ENCODE measurements at regions not wholly inside any gene's neighbourhood (a gene's known extent, or its start where the extent isn't known, plus 50 kb on each side); places are given as distances from the start of the nearest gene placed in this dataset.

DNA sequence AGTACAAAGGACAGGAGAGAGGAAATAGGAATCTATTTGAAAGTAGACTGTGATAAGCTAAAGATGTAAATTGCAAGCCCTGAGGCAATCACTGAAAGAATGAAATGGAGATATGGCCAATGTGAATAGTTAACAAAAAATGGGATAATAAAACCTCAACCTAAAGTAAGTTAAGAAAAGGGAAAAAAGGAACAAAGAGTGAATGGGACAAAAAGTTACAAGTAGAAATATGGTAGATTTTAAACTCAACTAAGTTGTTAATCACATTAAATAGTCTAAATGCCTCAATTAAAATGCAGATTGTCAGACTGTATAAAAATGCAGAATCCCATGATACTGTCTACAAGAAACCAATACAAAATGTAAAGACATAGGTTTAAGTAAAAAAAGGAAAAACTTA, 165.2 kb upstream of the RBMS1 start:
- Mint-ChIP-seq H3K9me3 (no peaks in the 10 kb centered on the region), H3K4me3 (no peak overlapping the region), H3K27me3 (peaks cover 10% of the 10 kb centered on the region), H3K27ac (no peak overlapping the region), H3K4me1 (no peaks in the 10 kb centered on the region), H3K36me3 (no peaks in the 10 kb centered on the region)
- ATAC-seq (ENCODE audit: low read depth), result no peak
- DNase-seq (ENCODE audit: low spot score in 2 of 2), result no peak

DNA sequence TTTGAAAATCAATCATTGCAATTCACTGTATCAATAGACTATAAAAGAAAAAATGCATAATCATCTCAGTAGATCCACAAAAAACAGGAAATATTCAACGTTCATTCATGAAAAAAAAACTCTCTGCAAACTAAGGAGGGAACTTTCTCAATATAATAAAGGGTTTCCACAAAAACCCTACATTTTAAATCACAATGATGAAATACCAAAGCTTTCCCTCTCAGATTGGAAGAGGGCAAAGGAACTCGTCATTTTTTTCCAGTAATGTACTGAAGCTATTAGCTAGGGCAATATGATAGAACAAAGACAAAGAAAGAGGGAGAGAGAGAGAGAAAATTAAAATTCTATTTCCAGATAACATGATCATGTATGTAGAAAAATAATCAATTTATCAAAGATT, 167.1 kb upstream of the RBMS1 start:
- no peaks in the 10 kb centered on the region for H3K36me3 Mint-ChIP-seq
- no peak overlapping the region for H3K27ac Mint-ChIP-seq
- H3K9me3 Mint-ChIP-seq, result no peaks in the 10 kb centered on the region
- H3K4me1 Mint-ChIP-seq, result no peaks in the 10 kb centered on the region
- H3K4me3 Mint-ChIP-seq, result no peak overlapping the region
- no peak for ATAC-seq (ENCODE audit: low read depth)
- no peak for DNase-seq (ENCODE audit: low spot score in 2 of 2)
- peaks cover 11% of the 10 kb centered on the region for H3K27me3 Mint-ChIP-seq

DNA sequence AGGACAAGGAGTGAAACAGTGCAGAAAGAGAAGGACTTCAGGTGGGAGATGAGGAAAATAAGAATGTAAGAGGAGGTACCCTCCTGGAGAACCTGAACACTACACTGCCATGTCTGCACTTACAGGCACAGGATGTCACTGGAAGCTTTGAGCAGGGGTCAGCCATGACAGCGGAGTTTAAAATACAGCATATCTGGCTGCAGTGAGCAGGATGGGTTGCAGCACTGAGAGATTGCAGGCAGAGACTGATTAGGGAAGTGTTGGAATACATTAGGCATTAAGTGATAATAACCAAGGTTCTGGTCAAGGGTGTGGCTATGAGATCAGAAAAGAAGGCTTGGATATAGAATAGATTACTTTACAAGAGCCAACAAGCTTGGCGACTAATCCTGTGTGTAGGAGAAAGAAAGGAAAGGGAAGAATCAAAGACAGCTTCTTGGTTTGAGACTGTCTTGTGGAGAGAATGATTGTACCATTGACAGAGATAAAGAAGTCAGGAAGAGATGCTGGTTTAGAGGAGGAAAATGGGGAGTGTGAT, 171.1 kb upstream of the RBMS1 start:
- no peak for ATAC-seq (ENCODE audit: low read depth)
- peaks cover 2% of the 10 kb centered on the region for H3K4me1 Mint-ChIP-seq
- H3K27me3 Mint-ChIP-seq, result peaks cover 2% of the 10 kb centered on the region

DNA sequence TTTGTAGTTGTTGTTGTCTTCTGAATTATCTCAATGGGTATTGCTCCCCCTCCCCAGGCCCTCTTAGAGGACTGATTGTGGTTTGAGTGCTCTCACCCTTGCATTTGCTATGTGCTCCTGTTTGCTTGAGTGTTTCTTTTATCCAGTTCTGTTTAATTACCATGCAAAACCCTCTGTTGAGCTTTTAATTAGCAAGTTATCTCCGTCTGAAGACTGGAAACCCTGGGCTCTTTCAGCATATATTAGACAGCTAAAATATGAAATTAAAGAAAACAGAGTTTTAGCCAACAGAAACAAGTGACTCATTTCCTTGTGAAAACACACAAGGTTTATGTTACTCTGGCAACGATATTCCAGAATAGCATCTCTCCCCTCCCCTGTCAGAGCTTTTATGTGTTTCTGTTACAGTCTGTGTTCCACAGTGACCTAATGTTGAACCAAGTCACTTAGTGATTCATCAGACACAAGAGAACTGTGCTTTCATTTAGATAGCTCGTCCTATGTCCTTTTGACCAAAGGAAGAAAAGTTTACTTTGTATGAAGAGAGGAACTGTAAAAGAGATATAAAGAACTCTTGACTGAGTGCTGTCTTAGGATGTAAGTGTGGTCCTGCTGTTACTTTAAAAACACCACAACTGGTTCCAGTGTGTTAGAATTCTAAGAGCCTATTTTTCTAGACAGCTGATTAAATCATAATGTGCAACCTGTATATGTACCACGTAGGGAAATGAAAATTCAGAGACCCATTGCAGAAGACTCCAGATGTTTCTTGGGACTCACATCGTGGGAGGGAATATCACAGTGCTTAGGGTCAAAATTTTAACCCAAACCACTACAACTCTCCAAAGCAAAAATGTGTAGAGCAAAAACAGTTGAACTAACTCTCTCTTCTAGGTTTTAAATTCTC, 172.8 kb upstream of the RBMS1 start:
- peaks cover 2% of the 10 kb centered on the region for H3K27me3 Mint-ChIP-seq
- H3K36me3 Mint-ChIP-seq, result no peaks in the 10 kb centered on the region
- no peak overlapping the region for H3K27ac Mint-ChIP-seq
- ATAC-seq (ENCODE audit: low read depth), result no peak
- H3K9me3 Mint-ChIP-seq, result no peaks in the 10 kb centered on the region
- H3K4me3 Mint-ChIP-seq, result no peak overlapping the region
- DNase-seq (ENCODE audit: low spot score in 2 of 2), result no peak
- peaks cover 2% of the 10 kb centered on the region for H3K4me1 Mint-ChIP-seq

More for the DNA sequence above, 171.1 kb upstream of the RBMS1 start:
- Mint-ChIP-seq H3K27ac (no peak overlapping the region), H3K4me3 (no peak overlapping the region), H3K36me3 (no peaks in the 10 kb centered on the region), H3K9me3 (no peaks in the 10 kb centered on the region)
- no peak for DNase-seq (ENCODE audit: low spot score in 2 of 2)

GRCh38 chr2:160667811-160668210, 174.2 kb upstream of the RBMS1 start:
- Mint-ChIP-seq H3K9me3 (no peaks in the 10 kb centered on the region), H3K4me3 (no peak overlapping the region), H3K36me3 (no peaks in the 10 kb centered on the region), H3K27me3 (peaks cover 4% of the 10 kb centered on the region), H3K4me1 (peaks cover 2% of the 10 kb centered on the region), H3K27ac (no peak overlapping the region)
- ATAC-seq (ENCODE audit: low read depth) (no peak), DNase-seq (ENCODE audit: low spot score in 2 of 2) (no peak)

DNA sequence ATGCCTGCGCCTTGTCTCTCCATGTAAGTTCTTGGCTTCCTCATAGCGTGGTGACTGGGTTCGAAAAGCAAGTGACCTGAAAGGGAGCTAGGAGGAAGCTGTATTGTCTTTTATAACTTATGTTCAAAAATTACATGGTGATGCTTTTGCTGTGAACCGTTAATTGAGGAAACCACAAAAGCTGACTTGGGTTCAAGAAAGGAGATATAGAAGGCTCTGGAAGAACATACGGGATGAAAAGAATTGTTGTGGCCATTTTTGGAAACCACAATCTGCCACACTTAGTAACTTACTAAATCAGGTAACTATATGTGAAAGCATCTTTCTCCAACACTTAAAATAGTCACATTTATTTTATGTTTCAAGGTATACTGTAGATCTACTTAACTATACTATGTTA, 177.0 kb upstream of the RBMS1 start:
- no peak for ATAC-seq (ENCODE audit: low read depth)
- no peak overlapping the region for H3K4me3 Mint-ChIP-seq
- H3K36me3 Mint-ChIP-seq, result no peaks in the 10 kb centered on the region
- peaks cover 4% of the 10 kb centered on the region for H3K27me3 Mint-ChIP-seq
- H3K9me3 Mint-ChIP-seq, result no peaks in the 10 kb centered on the region
- H3K4me1 Mint-ChIP-seq, result peaks cover 2% of the 10 kb centered on the region
- H3K27ac Mint-ChIP-seq, result no peak overlapping the region
- no peak for DNase-seq (ENCODE audit: low spot score in 2 of 2)

GRCh38 chr2:160672211-160672610, 178.6 kb upstream of the RBMS1 start:
- Mint-ChIP-seq H3K27ac (no peak overlapping the region), H3K36me3 (no peaks in the 10 kb centered on the region), H3K27me3 (peaks cover 4% of the 10 kb centered on the region), H3K4me3 (no peak overlapping the region), H3K4me1 (no peaks in the 10 kb centered on the region), H3K9me3 (no peaks in the 10 kb centered on the region)
- DNase-seq (ENCODE audit: low spot score in 2 of 2) (no peak), ATAC-seq (ENCODE audit: low read depth) (no peak)

- H3K4me3 Mint-ChIP-seq, result no peak overlapping the region
- DNase-seq (ENCODE audit: low spot score in 2 of 2) (no peak), ATAC-seq (ENCODE audit: low read depth) (no peak)
- no peaks in the 10 kb centered on the region for H3K4me1 Mint-ChIP-seq
- H3K27me3 Mint-ChIP-seq, result peaks cover 4% of the 10 kb centered on the region
- H3K27ac Mint-ChIP-seq, result no peak overlapping the region
- no peaks in the 10 kb centered on the region for H3K36me3 Mint-ChIP-seq
- H3K9me3 Mint-ChIP-seq, result no peaks in the 10 kb centered on the region
Measured at GRCh38 chr2:160674146-160674750, 180.6 kb upstream of the RBMS1 start.

DNA sequence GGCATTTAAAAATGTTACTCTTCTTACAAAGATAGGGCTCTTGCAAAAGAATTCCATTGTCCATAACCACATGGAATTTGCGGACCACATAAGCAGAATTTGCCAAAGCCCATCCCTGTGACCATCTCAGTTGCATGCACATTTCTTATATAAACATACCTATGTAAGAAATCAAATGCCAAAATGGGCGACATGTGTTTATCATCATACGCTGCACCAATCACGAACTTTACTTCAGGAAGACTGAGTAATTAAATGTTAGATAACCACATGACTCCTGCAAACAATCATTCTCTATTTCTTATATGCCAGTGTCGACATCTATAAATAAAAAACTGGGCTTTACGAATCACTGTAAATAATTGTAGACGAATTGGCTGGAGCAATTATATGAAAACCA, 186.1 kb upstream of the RBMS1 start:
- no peak overlapping the region for H3K27ac Mint-ChIP-seq
- no peaks in the 10 kb centered on the region for H3K4me1 Mint-ChIP-seq
- peaks cover 14% of the 10 kb centered on the region for H3K27me3 Mint-ChIP-seq
- ATAC-seq (ENCODE audit: low read depth) (no peak), DNase-seq (ENCODE audit: low spot score in 2 of 2) (no peak)
- peaks cover 5% of the 10 kb centered on the region for H3K9me3 Mint-ChIP-seq
- no peak overlapping the region for H3K4me3 Mint-ChIP-seq
- H3K36me3 Mint-ChIP-seq, result no peaks in the 10 kb centered on the region

GRCh38 chr2:160680294-160680693, 186.7 kb upstream of the RBMS1 start:
- Mint-ChIP-seq H3K27ac (no peak overlapping the region), H3K4me3 (no peak overlapping the region)
- ATAC-seq (ENCODE audit: low read depth), result no peak

DNA sequence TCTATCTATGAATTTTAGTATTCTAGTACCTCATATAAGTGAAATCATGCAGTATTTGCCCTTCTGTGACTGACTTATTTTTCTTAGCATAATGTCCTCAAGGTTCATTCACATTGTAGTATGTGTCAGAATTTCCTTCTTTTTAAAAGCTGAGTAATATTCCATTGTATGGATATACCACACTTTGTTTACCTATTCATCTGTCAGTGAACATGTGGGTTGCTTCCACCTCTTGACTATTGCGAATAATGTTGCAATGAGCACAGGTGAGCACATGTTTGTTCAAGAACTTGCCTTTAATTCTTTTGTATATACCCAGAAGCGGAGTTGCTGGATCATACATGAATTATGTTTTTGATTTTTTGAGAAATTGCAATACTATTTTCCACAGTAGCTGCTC, 187.4 kb upstream of the RBMS1 start:
- Mint-ChIP-seq H3K4me1 (no peaks in the 10 kb centered on the region), H3K27me3 (peaks cover 14% of the 10 kb centered on the region), H3K9me3 (peaks cover 5% of the 10 kb centered on the region), H3K27ac (no peak overlapping the region), H3K36me3 (no peaks in the 10 kb centered on the region), H3K4me3 (no peak overlapping the region)
- DNase-seq (ENCODE audit: low spot score in 2 of 2) (no peak), ATAC-seq (ENCODE audit: low read depth) (no peak)

More at GRCh38 chr2:160680294-160680693, 186.7 kb upstream of the RBMS1 start:
- DNase-seq (ENCODE audit: low spot score in 2 of 2), result no peak
- Mint-ChIP-seq H3K27me3 (peaks cover 14% of the 10 kb centered on the region), H3K36me3 (no peaks in the 10 kb centered on the region), H3K9me3 (peaks cover 5% of the 10 kb centered on the region), H3K4me1 (no peaks in the 10 kb centered on the region)

GRCh38 chr2:160683206-160683605, 189.6 kb upstream of the RBMS1 start:
- H3K27me3 Mint-ChIP-seq, result peaks cover 14% of the 10 kb centered on the region
- ATAC-seq (ENCODE audit: low read depth) (no peak), DNase-seq (ENCODE audit: low spot score in 2 of 2) (no peak)

DNA sequence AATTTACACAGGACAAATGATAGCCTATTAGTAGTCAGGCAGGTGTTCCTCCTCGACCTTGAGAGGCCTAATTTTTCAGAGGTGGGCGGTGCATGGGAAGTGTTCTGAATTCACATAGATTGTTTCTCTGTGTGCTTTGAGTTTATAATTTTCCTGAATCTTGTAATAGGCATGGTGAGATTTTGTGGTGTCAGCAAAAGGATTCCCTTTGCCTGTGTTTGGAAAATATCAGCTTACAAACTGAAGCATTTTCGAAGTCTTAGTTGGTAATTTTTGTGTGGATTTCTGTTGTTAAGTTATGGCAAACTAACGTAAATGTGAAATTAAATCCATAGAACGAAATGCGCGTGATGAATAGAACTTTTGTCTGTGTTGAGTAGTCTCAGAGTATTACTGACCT, 194.0 kb upstream of the RBMS1 start:
- no peaks in the 10 kb centered on the region for H3K36me3 Mint-ChIP-seq
- H3K27me3 Mint-ChIP-seq, result peaks cover 8% of the 10 kb centered on the region
- H3K9me3 Mint-ChIP-seq, result no peaks in the 10 kb centered on the region
- no peak overlapping the region for H3K4me3 Mint-ChIP-seq
- ATAC-seq (ENCODE audit: low read depth), result no peak
- DNase-seq (ENCODE audit: low spot score in 2 of 2), result no peak
- H3K27ac Mint-ChIP-seq, result no peak overlapping the region
- no peaks in the 10 kb centered on the region for H3K4me1 Mint-ChIP-seq

More at GRCh38 chr2:160683206-160683605, 189.6 kb upstream of the RBMS1 start:
- peaks cover 5% of the 10 kb centered on the region for H3K9me3 Mint-ChIP-seq
- H3K4me1 Mint-ChIP-seq, result no peaks in the 10 kb centered on the region
- no peak overlapping the region for H3K4me3 Mint-ChIP-seq
- H3K36me3 Mint-ChIP-seq, result no peaks in the 10 kb centered on the region
- no peak overlapping the region for H3K27ac Mint-ChIP-seq

DNA sequence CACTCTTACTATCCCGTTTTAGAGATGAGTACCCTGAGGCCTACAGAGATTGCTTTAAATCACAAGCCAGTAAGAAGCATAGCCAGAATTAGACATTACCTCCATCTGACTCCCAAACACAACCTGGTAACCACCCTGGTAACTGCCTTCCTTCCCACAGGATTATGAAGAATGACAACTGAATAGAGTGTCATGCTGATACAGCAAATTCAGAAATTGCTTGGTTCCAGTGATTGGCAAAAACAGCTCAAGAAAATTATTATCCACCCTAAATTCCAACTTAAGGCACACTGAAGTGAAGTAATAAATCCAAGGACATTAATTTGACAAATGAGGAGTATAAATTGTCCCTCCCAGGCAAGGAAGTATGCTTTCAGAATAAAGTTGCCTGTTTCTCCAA, 195.8 kb upstream of the RBMS1 start:
- H3K4me3 Mint-ChIP-seq, result no peak overlapping the region

More for the DNA sequence above, 195.8 kb upstream of the RBMS1 start:
- no peak for ATAC-seq (ENCODE audit: low read depth)
- Mint-ChIP-seq H3K36me3 (no peaks in the 10 kb centered on the region), H3K9me3 (peaks cover 1% of the 10 kb centered on the region), H3K27me3 (peaks cover 4% of the 10 kb centered on the region), H3K27ac (no peak overlapping the region), H3K4me1 (no peaks in the 10 kb centered on the region)
- no peak for DNase-seq (ENCODE audit: low spot score in 2 of 2)

All from memory B cell (primary cell).